Dendritic cell treated with granulocyte-macrophage colony-stimulating factor and Interleukin-4, amounts not matched to agents 40 ng/mL and 50 ng/mL, for 4 days (primary cell): ENCODE measurements at regions not wholly inside any gene's neighbourhood (a gene's known extent, or its start where the extent isn't known, plus 50 kb on each side); places are given as distances from the start of the nearest gene placed in this dataset.
"Not testable (repeated sequence)": the region's sequence is repeated elsewhere in the genome, so short reads cannot be mapped to it uniquely, and the experiment has no call there.

Source experiments
- H3K27ac Mint-ChIP-seq: one replicate; pipeline ENCODE4 v1.8.0; 2022; ENCODE audit warnings: mild to moderate bottlenecking, mixed read lengths
- H3K27me3 Mint-ChIP-seq: one replicate; pipeline ENCODE4 v1.8.0; 2022; ENCODE audit warnings: mild to moderate bottlenecking, mixed read lengths
- H3K36me3 Mint-ChIP-seq: one replicate; pipeline ENCODE4 v1.8.0; 2022; ENCODE audit warnings: low read depth, mixed read lengths
- H3K4me1 Mint-ChIP-seq: one replicate; pipeline ENCODE4 v1.8.0; 2022; ENCODE audit warnings: low read depth, mixed read lengths
- H3K4me3 Mint-ChIP-seq: one replicate; pipeline ENCODE4 v1.8.0; 2022; ENCODE audit warnings: mild to moderate bottlenecking, moderate library complexity, mixed read lengths
- H3K9me3 Mint-ChIP-seq: one replicate; pipeline ENCODE4 v1.8.0; 2022; ENCODE audit warnings: mixed read lengths
- intact Hi-C: fragments of 100-400 bp; cut with micrococcal nuclease; formaldehyde crosslinking; loops from one replicate; pipeline ENCODE4 v1.15.0; 2022

- H3K36me3 Mint-ChIP-seq, result no peaks in the 10 kb centered on the region
- no peak overlapping the region for H3K4me3 Mint-ChIP-seq
- no peaks in the 10 kb centered on the region for H3K27me3 Mint-ChIP-seq
- no peak overlapping the region for H3K27ac Mint-ChIP-seq
- H3K9me3 Mint-ChIP-seq, result no peaks in the 10 kb centered on the region
- intact Hi-C loops, result no loop called here
- peaks cover 12% of the 10 kb centered on the region for H3K4me1 Mint-ChIP-seq
These were observed 121.7 kb downstream of the DUSP6 start for GRCh38 chr12:89230376-89231315.

DNA sequence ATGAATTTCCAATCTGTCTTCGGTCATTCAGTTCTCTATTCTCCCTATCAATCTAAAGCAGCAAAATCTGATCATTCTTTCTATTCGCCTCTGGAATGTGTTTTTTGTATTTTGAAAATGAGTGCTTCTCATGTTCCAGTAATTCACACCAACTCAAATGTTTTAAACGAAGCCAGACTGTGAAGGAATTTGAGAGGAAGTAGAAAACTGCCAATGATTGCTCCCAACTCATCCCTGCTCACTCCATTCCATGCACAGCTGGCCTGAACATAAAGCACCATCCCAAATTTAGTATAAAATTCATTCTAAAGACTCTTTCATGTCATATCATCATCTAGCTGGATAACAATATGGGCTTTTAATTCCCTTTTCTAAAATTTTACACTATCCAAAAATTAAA lies 123.8 kb downstream of the DUSP6 start:
- H3K9me3 Mint-ChIP-seq, result no peaks in the 10 kb centered on the region
- H3K36me3 Mint-ChIP-seq, result no peaks in the 10 kb centered on the region
- H3K27me3 Mint-ChIP-seq, result no peaks in the 10 kb centered on the region
- peaks cover 18% of the 10 kb centered on the region for H3K4me1 Mint-ChIP-seq
- H3K27ac Mint-ChIP-seq, result no peak overlapping the region
- intact Hi-C loops, result no loop called here
- no peak overlapping the region for H3K4me3 Mint-ChIP-seq

DNA sequence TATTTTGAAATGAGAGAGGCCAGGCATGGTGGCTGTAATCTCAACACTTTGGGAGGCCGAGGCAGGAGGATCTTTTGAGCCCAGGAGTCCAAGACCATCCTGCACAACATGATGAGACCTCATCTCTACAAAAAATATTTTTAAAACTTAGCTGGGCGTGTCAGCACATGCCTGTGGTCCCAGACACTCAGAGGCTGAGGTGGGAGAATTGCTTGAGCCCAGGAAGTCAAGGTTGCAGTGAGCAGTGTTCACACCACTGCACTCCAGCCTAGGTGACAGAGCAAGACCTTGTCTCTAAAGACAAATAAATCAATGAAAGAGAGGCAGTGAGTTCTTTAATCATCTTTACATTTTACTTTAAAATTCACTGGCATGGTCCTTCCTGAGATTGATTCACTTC lies 124.5 kb downstream of the DUSP6 start:
- H3K36me3 Mint-ChIP-seq, result no peaks in the 10 kb centered on the region
- H3K27ac Mint-ChIP-seq, result no peak overlapping the region
- H3K4me1 Mint-ChIP-seq, result peaks cover 20% of the 10 kb centered on the region
- intact Hi-C loops, result no loop called here
- no peaks in the 10 kb centered on the region for H3K27me3 Mint-ChIP-seq
- H3K4me3 Mint-ChIP-seq, result no peak overlapping the region
- H3K9me3 Mint-ChIP-seq, result no peaks in the 10 kb centered on the region

GRCh38 chr12:89225808-89226411 lies 126.4 kb downstream of the DUSP6 start:
- intact Hi-C loops, result no loop called here
- H3K9me3 Mint-ChIP-seq, result no peaks in the 10 kb centered on the region
- H3K27me3 Mint-ChIP-seq, result no peaks in the 10 kb centered on the region
- no peak overlapping the region for H3K4me3 Mint-ChIP-seq
- H3K36me3 Mint-ChIP-seq, result no peaks in the 10 kb centered on the region
- peaks cover 26% of the 10 kb centered on the region for H3K4me1 Mint-ChIP-seq
- H3K27ac Mint-ChIP-seq, result peak overlapping the region; percentile 13

DNA sequence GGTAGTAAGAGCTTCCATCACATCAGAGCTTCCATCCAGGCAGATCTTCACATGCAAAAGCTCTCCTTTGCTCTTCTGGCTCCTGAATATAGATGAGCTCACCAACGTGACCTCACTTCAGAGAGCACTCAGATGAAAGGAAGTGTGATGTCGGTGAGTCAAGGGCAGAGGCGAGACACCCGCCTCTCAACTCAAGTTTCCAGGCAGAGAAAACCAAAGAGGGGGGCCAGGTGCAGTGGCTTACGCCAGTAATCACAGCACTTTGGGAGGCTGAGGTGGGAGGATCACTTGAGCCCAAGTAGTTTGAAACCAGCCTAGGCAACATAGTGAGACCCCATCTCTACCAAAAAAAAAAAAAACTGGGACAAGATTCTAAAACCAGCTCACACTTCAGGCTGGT lies 126.9 kb downstream of the DUSP6 start:
- Mint-ChIP-seq H3K27me3 (no peaks in the 10 kb centered on the region), H3K36me3 (no peaks in the 10 kb centered on the region), H3K4me3 (no peak overlapping the region), H3K4me1 (peaks cover 26% of the 10 kb centered on the region), H3K9me3 (no peaks in the 10 kb centered on the region), H3K27ac (peak overlapping the region; percentile 13)
- intact Hi-C loops, result no loop called here

- H3K4me3 Mint-ChIP-seq, result not testable (repeated sequence)
These were observed 129.7 kb downstream of the DUSP6 start for GRCh38 chr12:89222580-89222979.

GRCh38 chr12:89217472-89217871 lies 134.8 kb downstream of the DUSP6 start:
- Mint-ChIP-seq H3K4me1 (peaks cover 29% of the 10 kb centered on the region), H3K36me3 (no peaks in the 10 kb centered on the region), H3K9me3 (no peaks in the 10 kb centered on the region), H3K27me3 (no peaks in the 10 kb centered on the region), H3K27ac (no peak overlapping the region), H3K4me3 (no peak overlapping the region)
- intact Hi-C loops, result no loop called here

More at GRCh38 chr12:89222580-89222979, 129.7 kb downstream of the DUSP6 start:
- H3K27ac Mint-ChIP-seq, H3K9me3 Mint-ChIP-seq, H3K27me3 Mint-ChIP-seq, intact Hi-C loops, H3K36me3 Mint-ChIP-seq: not testable (repeated sequence)
- peaks cover 26% of the 10 kb centered on the region for H3K4me1 Mint-ChIP-seq

DNA sequence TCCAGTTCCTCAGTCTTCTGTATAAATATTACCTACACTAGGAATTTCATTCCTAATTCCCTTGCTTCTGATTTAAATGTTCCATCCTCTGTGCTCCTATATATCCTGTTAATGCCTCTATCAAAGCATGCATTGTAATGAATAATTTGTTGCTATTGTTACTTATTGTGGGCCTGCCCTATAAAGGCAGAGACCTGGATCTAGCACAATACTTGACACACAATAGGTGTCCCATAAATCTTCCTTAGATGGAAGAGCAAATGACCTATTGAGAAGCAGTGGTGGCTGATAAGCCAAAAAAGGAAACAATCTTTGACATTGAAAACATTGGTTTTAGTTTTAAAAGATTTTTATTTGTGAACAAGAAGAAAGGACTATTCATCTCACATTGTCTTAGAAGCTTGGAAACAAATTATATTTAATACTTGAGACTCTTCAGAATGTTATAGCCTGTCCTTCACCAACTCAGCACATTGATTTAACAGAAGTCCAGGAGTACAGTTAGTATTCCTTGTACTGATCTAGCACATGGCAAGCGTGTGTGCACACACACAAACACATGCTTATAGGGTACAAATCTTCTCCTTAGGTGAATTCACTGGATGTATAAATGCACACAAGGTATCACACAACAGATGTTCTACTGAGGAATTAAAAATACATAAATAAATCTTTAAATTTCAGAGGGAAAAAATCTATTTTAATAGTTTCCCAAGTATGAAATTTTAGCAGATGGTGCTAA lies 135.9 kb downstream of the DUSP6 start:
- Mint-ChIP-seq H3K27ac (no peak overlapping the region), H3K9me3 (no peaks in the 10 kb centered on the region), H3K27me3 (no peaks in the 10 kb centered on the region), H3K36me3 (no peaks in the 10 kb centered on the region), H3K4me1 (peaks cover 26% of the 10 kb centered on the region), H3K4me3 (no peak overlapping the region)
- intact Hi-C loops, result no loop called here

DNA sequence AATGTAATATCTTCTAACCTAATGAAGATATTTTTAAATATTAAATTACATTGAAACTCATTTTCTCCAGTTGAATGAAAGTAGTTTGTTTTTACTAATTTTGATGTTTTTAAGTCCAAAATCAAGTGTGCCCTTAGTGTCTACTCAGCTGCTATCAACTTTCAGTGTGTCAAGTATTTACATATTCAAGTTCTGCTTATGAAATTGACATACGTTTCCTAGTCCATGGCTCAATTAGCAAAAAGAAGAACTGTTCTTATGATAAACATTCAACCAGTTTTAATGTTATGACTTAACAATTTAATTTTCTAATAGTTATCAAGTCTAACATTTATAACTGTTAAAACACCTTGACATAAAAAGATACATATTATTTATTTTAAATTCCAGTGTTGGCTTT lies 137.1 kb downstream of the DUSP6 start:
- H3K27me3 Mint-ChIP-seq, result no peaks in the 10 kb centered on the region
- no peaks in the 10 kb centered on the region for H3K9me3 Mint-ChIP-seq
- no peak overlapping the region for H3K27ac Mint-ChIP-seq
- peaks cover 28% of the 10 kb centered on the region for H3K4me1 Mint-ChIP-seq
- no peaks in the 10 kb centered on the region for H3K36me3 Mint-ChIP-seq
- intact Hi-C loops, result no loop called here
- H3K4me3 Mint-ChIP-seq, result no peak overlapping the region

DNA sequence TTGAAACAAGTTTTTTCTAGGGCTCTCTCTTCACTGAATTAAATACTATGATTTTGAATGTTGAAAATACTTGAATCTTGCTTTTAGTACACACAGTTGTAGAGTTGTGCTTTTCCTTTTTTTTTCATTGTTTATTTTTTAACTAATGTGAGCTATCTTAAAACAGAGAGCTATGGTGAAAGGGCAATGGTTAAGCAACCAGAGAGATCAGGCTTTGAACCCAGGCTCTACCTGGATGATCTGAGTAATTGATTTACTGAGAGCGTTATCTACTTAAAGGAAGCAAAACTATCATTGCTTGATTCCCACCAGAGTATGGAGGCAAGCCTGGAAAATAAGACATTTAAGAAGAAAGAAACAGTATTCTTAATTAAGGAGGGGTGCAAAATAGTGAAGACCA lies 138.6 kb downstream of the DUSP6 start:
- H3K4me3 Mint-ChIP-seq, result no peak overlapping the region
- H3K36me3 Mint-ChIP-seq, result no peaks in the 10 kb centered on the region
- no peaks in the 10 kb centered on the region for H3K9me3 Mint-ChIP-seq
- peaks cover 31% of the 10 kb centered on the region for H3K4me1 Mint-ChIP-seq
- intact Hi-C loops, result loop anchor here (5.0 kb wide), 1 partner anchor 36 kb away; no protein-coding TSS in a partner anchor
- H3K27ac Mint-ChIP-seq, result no peak overlapping the region
- H3K27me3 Mint-ChIP-seq, result no peaks in the 10 kb centered on the region

DNA sequence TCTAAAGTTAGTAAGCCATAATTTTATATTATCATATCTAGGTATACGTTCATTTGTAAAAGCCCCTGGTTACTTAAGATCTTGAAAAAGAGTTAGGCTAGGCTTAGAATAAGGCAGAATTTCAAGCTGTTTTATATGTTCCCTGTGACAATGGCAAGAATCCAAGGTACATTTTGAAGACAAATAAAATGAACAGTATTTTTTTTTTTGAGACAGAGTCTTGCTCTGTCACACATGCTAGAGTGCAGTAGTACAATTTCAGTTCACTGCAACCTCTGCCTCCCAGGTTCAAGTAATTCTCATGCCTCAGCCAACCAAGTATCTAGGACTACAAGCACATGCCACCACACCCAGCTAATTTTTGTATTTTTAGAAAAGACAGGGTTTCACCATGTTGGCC lies 139.2 kb downstream of the DUSP6 start:
- Mint-ChIP-seq H3K36me3 (no peaks in the 10 kb centered on the region), H3K4me1 (peaks cover 31% of the 10 kb centered on the region), H3K27me3 (no peaks in the 10 kb centered on the region), H3K4me3 (no peak overlapping the region), H3K9me3 (no peaks in the 10 kb centered on the region), H3K27ac (no peak overlapping the region)
- intact Hi-C loops, result loop anchor here (5.0 kb wide), 1 partner anchor 36 kb away; no protein-coding TSS in a partner anchor

DNA sequence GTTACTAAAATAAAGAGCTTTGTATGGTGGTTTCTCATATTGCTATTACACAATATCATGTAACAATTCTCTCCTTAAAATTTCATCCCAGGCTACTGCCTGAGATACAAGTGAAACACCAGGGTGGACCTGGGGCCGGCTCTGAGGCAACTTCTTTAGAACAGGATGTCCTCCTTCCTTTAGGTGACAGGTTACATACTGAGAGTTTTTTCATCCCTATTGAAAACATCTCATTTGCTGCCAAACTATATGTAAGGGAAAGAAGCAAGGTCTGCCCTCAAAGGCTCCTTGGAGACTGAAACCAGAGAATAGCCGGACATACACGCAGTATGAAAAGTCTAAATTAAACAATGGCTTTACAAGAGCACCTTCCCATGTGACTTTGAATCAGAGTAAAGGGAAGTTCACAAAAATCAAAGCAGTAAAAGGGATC lies 139.9 kb downstream of the DUSP6 start:
- H3K36me3 Mint-ChIP-seq, result no peaks in the 10 kb centered on the region
- H3K27me3 Mint-ChIP-seq, result no peaks in the 10 kb centered on the region
- peaks cover 30% of the 10 kb centered on the region for H3K4me1 Mint-ChIP-seq
- no peak overlapping the region for H3K4me3 Mint-ChIP-seq
- intact Hi-C loops, result loop anchor here (5.0 kb wide), 1 partner anchor 35 kb away; no protein-coding TSS in a partner anchor
- H3K27ac Mint-ChIP-seq, result no peak overlapping the region
- H3K9me3 Mint-ChIP-seq, result no peaks in the 10 kb centered on the region

DNA sequence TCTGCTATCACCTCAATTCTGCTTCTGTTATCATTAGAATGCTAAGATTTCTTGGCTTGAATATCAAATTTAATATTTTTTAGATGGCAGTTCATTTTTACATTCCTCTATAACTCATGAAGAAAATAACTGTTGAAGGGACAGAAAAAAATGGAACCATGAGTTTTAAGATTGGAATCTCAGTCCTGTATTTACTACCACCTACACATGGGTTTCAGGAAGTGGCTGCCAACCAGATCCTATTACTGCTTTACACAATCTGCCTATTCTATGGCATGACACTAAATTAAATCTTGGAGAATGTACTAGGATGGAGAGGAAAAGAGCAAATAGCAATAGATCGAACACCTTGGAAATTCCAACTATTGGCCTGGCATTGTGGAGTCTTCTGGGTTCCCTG lies 140.8 kb downstream of the DUSP6 start:
- intact Hi-C loops, result loop anchor here (5.0 kb wide), 1 partner anchor 34 kb away; no protein-coding TSS in a partner anchor
- Mint-ChIP-seq H3K36me3 (no peaks in the 10 kb centered on the region), H3K27ac (no peak overlapping the region), H3K4me1 (peaks cover 32% of the 10 kb centered on the region), H3K9me3 (no peaks in the 10 kb centered on the region), H3K27me3 (no peaks in the 10 kb centered on the region), H3K4me3 (no peak overlapping the region)

- Mint-ChIP-seq H3K4me1 (peaks cover 31% of the 10 kb centered on the region), H3K9me3 (no peaks in the 10 kb centered on the region), H3K4me3 (no peak overlapping the region), H3K27me3 (no peaks in the 10 kb centered on the region), H3K36me3 (no peaks in the 10 kb centered on the region), H3K27ac (no peak overlapping the region)
- intact Hi-C loops, result loop anchor here (5.0 kb wide), 1 partner anchor 33 kb away; no protein-coding TSS in a partner anchor
These were observed 142.0 kb downstream of the DUSP6 start for GRCh38 chr12:89210277-89210676.
